ENCODE measurements at regions not wholly inside any gene's neighbourhood (a gene's known extent, or its start where the extent isn't known, plus 50 kb on each side); places are given as distances from the start of the nearest gene placed in this dataset.
A peak's percentile ranks its signal among the peaks of the same experiment; 100 is the strongest.
"Not testable (repeated sequence)": the region's sequence is repeated elsewhere in the genome, so short reads cannot be mapped to it uniquely, and the experiment has no call there.

- no peak for DNase-seq (ENCODE audit: low read depth in 2 of 2)
Measured at GRCh38 chr5:159498630-159499029, 168.3 kb upstream of the IL12B start.

DNA sequence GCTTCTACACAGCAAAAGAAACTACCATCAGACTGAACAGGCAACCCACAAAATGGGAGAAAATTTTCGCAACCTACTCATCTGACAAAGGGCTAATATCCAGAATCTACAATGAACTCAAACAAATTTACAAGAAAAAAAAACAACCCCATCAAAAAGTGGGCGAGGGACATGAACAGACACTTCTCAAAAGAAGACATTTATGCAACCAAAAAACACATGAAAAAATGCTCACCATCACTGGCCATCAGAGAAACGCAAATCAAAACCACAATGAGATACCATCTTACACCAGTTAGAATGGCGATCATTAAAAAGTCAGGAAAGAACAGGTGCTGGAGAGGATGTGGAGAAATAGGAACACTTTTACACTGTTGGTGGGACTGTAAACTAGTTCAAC, 171.8 kb upstream of the IL12B start:
- not testable (repeated sequence) for DNase-seq (ENCODE audit: low read depth in 2 of 2)

- DNase-seq (ENCODE audit: low read depth in 2 of 2): no peak
Measured at GRCh38 chr5:159503236-159503635, 172.9 kb upstream of the IL12B start.

DNA sequence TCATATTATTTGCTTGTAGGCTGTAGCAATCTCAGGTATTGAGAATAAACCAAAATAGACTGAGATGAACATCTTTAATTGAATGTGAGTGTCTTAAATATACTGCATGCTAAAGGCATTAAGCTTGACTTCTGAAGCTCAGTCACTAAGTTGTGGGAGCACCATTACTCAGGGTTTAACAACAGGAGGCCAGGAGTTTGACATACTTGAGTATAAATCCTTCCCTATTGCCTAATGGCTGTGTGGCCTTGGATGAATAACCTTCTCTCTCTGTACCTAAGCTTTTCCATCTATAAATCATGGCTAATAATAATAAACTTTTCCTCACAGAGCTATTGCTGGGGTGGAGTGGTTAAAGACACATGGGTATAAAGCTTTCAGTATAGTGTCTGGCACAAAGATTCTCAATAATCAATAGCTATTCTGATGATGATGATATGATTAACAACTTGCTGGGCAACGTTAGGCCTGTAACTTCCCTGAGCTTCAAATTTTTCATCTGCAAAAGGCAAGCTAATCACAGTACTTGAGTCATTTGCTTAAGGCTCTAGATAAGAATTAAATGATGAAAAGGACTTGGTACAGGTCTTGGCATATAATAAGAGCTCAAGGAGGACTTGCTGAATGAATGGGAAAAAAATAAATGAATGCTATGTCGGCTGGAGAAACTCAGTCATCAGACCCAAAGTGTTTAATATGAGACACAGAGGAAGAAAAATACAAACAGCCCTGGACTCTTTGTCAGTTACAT, 174.0 kb upstream of the IL12B start:
- DNase-seq (ENCODE audit: low read depth in 2 of 2): no peak

DNA sequence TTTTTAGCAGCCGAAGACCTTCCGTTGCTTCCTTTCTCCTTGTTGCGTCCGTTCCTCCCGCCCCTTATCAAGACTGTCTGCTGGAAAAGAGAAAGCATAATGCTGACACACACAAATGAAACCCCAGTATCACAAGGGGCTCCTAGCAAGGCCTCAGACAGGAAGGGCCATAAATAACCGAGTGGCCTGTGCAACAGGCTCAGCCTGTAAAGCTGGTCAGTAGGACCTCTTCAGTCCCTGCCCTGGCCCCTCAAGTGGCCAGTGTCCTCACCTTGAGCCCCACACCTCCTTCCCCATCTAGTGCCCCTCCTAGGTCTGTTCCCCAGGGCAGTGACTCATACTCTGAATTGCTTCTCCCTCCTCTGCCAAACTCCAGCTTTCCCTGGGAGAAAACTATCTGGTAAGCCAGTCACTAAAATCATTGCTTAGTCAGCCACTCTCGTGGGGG, 174.6 kb upstream of the IL12B start:
- no peak for DNase-seq (ENCODE audit: low read depth in 2 of 2)

- no peak for DNase-seq (ENCODE audit: low read depth in 2 of 2)
Measured at GRCh38 chr5:159507055-159507454, 176.8 kb upstream of the IL12B start.

- no peak for DNase-seq (ENCODE audit: low read depth in 2 of 2)
Measured at GRCh38 chr5:159507661-159508060, 177.4 kb upstream of the IL12B start.

- no peak for DNase-seq (ENCODE audit: low read depth in 2 of 2)
Measured at GRCh38 chr5:159508344-159508743, 178.1 kb upstream of the IL12B start.

GRCh38 chr5:159509002-159509660, 178.8 kb upstream of the IL12B start:
- no peak for DNase-seq (ENCODE audit: low read depth in 2 of 2)

GRCh38 chr5:159510282-159510681, 180.0 kb upstream of the IL12B start:
- no peak for DNase-seq (ENCODE audit: low read depth in 2 of 2)

GRCh38 chr5:159511570-159511969, 181.3 kb upstream of the IL12B start:
- DNase-seq (ENCODE audit: low read depth in 2 of 2): no peak

- no peak for DNase-seq (ENCODE audit: low read depth in 2 of 2)
Measured at GRCh38 chr5:159512064-159512463, 181.8 kb upstream of the IL12B start.

DNA sequence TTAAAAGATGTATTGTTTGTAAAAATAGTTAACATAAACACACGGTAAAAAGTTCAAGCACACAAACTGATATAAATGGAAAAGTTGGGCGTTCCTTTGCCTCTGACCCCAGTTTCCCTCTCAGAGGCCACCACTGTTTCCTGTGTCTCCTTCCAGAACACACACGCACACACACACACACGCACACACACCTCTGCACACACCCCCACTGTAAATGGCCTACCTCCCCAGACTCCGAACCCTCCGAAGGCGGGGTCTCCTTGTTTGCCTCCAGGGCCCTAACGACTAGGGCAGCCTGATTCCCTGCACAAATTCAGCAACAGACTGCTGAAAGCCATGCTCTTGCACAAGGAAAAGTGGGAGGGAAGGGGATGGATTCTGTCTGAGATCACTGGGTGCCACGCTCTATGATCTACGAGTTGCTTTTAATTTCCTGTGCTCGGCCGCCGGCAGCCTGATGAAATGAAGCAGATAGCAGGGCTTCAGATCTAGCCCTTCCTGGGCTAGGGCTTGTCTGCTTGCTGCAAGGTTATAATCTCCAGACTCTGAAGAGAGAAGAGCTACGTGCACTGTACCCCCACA, 184.0 kb upstream of the IL12B start:
- no peak for DNase-seq (ENCODE audit: low read depth in 2 of 2)

DNA sequence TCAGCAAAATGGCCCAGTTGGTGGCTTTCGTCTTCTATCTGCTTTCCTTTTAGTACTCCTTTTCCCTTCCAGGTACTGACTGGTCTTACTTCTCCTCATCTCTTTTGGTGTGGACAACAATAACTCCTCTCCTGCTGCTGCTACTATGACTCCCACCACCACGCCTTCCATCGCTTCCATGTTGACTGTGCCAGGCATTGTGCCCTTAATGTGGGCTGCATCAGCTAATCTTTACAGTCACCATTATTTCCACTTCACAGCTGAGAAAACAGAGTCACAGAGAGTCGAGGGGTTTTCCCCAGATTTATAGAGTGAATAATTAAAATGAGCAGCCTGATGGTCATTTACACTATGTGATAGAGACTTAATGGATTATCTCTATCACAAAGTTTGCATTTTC, 184.9 kb upstream of the IL12B start:
- no peak for DNase-seq (ENCODE audit: low read depth in 2 of 2)

GRCh38 chr5:159515909-159516415, 185.7 kb upstream of the IL12B start:
- DNase-seq (ENCODE audit: low read depth in 2 of 2): peak; percentile 51

- no peak for DNase-seq (ENCODE audit: low read depth in 2 of 2)
Measured at GRCh38 chr5:159518371-159518770, 188.1 kb upstream of the IL12B start.

DNA sequence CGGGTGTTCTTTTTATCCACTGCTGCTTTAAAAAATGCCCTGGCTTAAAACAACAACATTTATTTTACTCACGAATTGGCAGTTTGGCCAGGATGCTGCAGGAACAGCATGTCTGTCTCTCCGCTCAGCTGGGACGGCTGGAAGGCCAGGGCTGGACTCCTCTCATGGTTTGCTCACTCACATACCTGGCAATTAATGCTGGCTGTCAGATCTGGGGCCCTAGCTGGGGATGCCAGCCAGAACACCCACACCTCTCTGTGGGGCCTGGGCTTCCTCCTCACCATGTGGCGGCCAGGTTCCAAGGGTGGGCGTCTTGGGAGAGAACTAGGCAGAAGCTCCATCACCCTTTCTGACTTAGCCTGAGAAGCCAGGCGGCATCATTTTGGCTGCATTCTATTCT, 189.1 kb upstream of the IL12B start:
- DNase-seq (ENCODE audit: low read depth in 2 of 2): no peak

DNA sequence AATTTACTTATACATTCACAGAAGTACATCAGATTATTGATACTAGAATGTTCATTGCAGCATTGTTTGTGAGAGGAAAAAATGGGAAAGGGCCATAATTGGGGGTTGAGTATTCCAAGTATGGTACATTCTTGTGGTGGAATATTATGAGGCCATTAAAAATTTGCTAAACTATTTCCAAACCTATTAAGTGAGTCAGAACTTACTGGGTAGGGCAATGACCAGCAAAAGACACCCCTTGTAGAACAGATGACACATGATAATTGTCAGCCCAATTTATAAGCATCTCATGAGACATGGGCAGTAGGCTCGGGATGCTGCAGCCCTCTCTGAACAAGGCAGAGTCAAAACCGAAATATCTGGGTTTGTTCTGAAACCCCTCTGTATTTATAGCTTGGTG, 192.6 kb upstream of the IL12B start:
- DNase-seq (ENCODE audit: low read depth in 2 of 2): no peak

GRCh38 chr5:159524279-159524678, 194.0 kb upstream of the IL12B start:
- DNase-seq (ENCODE audit: low read depth in 2 of 2): not testable (repeated sequence)

DNA sequence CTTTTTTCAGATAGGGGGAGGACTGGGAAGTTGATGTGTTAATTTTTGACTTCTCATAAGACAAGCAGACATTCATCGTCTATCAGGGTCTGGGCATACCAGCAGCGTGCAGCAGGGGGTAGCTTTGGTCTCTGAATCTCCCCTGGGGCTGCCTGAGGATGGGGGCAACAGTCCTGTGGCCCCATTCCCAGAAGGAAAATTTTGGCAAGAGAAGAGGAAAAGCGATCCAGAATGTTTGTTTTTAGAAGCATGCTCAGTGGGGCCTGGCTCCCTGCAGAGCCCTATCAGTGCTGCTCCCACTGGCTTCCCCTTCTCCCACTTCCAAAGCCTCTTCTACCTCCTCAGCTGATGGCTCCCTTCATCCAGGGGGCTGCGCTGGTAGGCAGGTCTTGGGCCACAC, 194.8 kb upstream of the IL12B start:
- no peak for DNase-seq (ENCODE audit: low read depth in 2 of 2)

DNA sequence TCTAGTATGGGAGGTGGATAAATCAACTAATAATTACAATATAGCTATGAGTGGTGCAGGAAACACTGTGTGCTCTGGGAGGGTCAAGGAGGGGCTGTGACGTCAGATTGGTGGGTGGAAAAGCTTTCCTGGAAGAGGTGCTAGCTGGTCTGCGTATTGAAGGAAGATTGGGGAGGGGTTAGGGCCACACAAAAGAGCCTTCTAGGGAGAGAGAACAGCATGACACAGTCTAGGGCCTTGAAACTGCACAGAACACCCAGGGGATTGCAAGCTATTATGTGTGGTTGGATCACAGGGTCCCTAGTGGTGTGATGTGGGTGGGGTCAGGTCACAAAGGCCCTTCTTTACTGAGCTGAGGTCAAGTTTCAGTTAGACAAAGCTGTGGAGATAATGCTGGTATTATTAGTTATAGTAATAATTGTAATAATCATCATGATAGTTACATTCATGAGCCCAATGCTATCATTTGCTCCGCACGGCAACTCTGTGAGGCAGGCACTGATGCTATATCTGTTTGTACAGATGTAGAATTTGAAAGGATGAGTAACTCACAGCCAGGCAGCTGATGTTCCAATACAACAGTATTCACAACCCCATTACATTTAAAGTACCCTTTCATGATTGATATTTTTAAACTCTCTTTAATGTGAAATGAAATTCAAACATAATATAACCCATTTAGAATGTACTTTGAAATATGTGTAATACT, 197.4 kb upstream of the IL12B start:
- DNase-seq (ENCODE audit: low read depth in 2 of 2): no peak

- no peak for DNase-seq (ENCODE audit: low read depth in 2 of 2)
Measured at GRCh38 chr5:159531554-159532105, 201.3 kb upstream of the IL12B start.
